M059J (cell line): ENCODE measurements at regions not wholly inside any gene's neighbourhood (a gene's known extent, or its start where the extent isn't known, plus 50 kb on each side); places are given as distances from the start of the nearest gene placed in this dataset.
"Not testable (repeated sequence)": the region's sequence is repeated elsewhere in the genome, so short reads cannot be mapped to it uniquely, and the experiment has no call there.

Experiments used
- DNase-seq: peaks from one replicate; pipeline ENCODE4 v3.0.0-alpha.2; 2012; ENCODE audit warnings: low read depth

DNA sequence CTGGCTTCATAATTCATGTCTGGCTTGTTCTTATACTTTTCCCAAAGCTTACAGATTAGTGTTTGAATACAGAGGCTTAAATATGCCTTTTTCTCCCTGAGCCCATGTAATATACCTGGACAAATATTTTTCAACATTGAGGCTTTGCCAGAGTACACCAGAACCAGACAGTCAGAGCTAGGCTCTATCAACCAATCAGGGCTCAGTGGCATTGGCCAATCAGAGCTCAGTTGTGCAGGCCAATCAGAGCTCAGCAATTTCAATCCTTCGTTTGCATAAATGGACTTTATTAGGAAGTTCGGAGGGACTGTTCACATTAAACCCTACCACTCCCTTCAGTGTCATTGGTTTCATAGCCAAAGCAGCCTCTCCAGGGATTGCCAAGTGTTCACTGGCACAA lies 51.2 kb upstream of the TMSB15B start:
- DNase-seq: no peak

DNA sequence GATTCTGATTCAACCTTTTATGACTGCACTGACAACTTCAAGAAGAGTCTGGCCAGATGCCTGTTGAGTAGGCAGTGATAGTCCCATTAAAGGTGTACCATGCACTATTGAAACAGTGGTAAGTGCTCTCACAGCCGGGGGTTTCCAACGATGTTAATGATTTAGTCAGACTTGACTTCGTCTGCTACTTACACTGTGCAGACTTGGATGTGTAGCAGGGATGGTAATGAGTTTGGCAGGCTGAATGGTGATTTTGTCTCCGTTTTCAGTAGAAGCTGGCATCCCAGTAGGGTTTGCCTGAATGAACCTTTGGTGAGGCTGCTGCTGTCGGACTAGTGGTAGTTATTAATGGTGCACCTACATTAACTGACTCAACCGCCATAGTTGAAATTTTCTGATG lies 52.0 kb upstream of the TMSB15B start:
- DNase-seq: no peak

DNA sequence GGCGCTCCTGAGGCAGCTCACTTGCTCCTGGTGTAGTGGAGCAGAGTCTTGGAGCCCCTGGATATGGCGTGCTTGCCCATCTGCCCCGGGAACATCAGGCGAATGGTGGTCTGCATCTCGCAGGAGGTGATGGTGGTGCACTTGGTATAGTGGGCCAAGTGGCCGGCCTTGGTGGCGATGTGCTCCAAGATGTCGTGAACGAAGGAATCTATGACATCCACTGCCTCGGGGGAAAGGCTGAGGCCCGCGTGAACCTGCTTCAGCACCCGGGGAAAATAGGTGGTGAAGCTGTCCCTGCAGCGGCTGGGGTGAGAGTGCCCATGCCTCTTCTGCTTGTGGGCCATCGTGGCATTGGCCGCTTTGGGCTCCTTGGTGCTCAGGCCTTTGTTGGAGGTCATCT lies 58.1 kb upstream of the TMSB15B start:
- no peak for DNase-seq

DNA sequence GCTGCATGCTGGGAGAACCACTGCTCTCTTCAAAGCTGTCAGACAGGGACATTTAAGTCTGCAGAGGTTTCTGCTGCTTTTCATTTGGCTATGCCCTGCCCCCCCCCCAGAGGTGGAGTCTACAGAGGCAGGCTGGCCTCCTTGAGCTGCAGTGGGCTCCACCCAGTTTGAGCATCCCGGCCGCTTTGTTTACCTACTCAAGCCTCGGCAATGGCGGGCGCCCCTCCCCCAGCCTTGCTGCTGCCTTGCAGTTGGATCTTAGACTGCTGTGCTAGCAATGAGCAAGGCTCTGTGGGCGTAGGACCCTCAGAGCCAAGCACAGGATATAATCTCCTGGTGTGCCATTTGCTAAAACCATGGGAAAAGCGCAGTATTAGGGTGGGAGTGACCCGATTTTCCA lies 59.8 kb upstream of the TMSB15B start:
- not testable (repeated sequence) for DNase-seq

DNA sequence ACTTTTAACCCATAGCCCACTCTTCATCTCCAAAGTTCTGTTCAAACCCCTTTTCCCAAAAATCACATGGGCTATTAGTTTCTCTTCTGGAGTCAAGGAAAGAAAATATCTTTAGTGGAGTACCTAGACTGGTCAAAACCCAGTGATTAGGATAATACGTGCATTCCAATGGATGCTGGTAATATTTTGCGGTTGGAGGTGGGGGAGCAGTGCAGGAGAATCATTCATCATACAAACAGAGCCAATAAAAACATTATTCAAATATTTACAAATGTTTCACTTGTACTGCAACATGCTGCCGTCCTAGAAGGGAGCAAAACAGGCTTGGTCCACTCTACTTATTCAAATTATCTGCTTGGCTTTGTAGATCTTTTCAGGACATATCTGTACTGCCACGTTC lies 57.2 kb upstream of the RAB9B start:
- peak; percentile 11 for DNase-seq

DNA sequence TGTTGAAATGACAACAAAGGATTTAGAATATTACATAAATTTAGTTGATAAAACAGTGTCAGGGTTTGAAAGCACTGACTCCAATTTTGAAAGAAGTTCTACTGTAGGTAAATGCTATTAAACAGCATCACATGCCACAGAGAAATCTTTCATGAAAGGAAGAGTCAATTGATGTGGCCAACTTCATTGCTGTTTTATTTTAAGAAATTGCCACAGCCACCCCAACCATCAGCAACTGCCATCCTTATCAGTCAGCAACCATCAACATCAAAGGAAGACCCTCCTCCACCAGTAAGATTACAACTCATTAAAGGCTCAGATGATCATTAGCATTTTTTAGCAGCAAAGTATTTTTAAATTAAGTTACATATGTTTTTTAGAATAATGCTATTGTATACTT lies 54.6 kb upstream of the RAB9B start:
- no peak for DNase-seq

DNA sequence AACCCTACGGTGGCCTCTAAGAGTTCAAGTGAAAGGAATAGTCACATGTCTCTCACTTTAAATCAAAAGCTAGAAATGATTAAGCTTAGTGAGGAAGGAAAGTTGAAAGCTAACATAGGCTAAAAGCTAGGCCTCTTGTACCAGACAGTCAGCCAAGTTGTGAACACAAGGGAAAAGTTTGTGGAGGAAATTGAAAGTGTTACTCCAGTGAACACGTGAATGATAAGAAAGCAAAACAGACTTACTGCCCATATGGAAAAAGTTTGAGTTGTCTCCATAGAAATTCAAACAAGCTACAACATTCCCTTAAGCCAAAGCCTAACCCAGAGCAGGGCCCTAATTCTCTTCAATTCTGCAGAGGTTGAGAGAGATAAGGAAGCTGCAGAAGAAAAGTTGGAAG lies 51.5 kb upstream of the RAB9B start:
- DNase-seq: no peak

DNA sequence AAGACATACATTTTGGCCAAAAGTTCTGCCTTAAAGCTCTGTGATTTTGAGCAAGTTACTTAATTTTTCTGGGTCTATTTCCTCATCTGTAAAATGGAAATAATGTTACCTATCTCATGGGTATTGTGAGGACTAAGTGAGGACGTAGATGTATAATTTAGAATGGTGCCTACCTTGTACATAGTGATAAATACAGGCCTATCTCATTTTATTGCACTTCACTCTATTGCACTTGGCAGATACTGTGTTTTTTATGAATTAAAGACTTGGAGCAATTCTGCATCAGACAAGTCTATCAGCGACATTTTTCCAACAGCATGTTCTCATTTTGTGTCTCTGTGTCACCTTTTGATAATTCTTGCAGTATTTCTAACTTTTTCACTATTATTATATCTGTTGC lies 50.9 kb upstream of the RAB9B start:
- no peak for DNase-seq
